KMS-11 (cell line): ENCODE measurements at regions not wholly inside any gene's neighbourhood (a gene's known extent, or its start where the extent isn't known, plus 50 kb on each side); places are given as distances from the start of the nearest gene placed in this dataset.

ENCODE experiments used
- H2AFZ ChIP-seq: fragments of 200-600 bp; sonication (generic); 2 replicates; pipeline ENCODE4 v1.6.1; 2016; ENCODE audit warnings: antibody characterized with exemption, mixed run types, low read depth
- H3K27ac ChIP-seq: fragments of 200-600 bp; sonication (generic); 2 replicates; pipeline ENCODE4 v1.6.1; 2016; ENCODE audit warnings: mild to moderate bottlenecking, mixed run types
- H3K27me3 ChIP-seq: fragments of 200-600 bp; sonication (generic); 2 replicates; pipeline ENCODE4 v1.6.1; 2017; ENCODE audit warnings: mild to moderate bottlenecking, low read depth, mixed run types, moderate library complexity; ENCODE audit not compliant: insufficient read depth
- H3K36me3 ChIP-seq: fragments of 200-600 bp; sonication (generic); 2 replicates; pipeline ENCODE4 v1.6.1; 2017; ENCODE audit warnings: mild to moderate bottlenecking, mixed run types; ENCODE audit not compliant: insufficient read depth
- H3K4me1 ChIP-seq: fragments of 200-600 bp; sonication (generic); 2 replicates; pipeline ENCODE4 v1.6.1; 2016; ENCODE audit warnings: mild to moderate bottlenecking, low read depth, mixed run types; ENCODE audit not compliant: poor library complexity, severe bottlenecking
- H3K4me2 ChIP-seq: fragments of 200-600 bp; sonication (generic); 2 replicates; pipeline ENCODE4 v1.7.0; 2016; ENCODE audit warnings: mild to moderate bottlenecking, mixed run types
- H3K4me3 ChIP-seq: fragments of 200-600 bp; sonication (generic); IDR thresholded peaks from 2 replicates; pipeline ENCODE4 v1.6.1; 2017; ENCODE audit warnings: low read depth, low read length, mixed read lengths; ENCODE audit not compliant: insufficient read depth
- H3K79me2 ChIP-seq: fragments of 200-600 bp; sonication (generic); 2 replicates; pipeline ENCODE4 v1.6.1; 2016; ENCODE audit warnings: low read depth, mixed run types; ENCODE audit not compliant: insufficient read depth
- H3K9ac ChIP-seq: fragments of 200-600 bp; sonication (generic); 2 replicates; pipeline ENCODE4 v1.6.1; 2016; ENCODE audit warnings: mild to moderate bottlenecking, mixed run types
- H4K20me1 ChIP-seq: fragments of 200-600 bp; sonication (generic); 2 replicates; pipeline ENCODE4 v1.6.1; 2016; ENCODE audit warnings: mild to moderate bottlenecking, mixed run types; ENCODE audit not compliant: insufficient read depth
- TF ChIP-seq, protein P1 (sequence below): fragments of 200-600 bp; sonication (generic); conservative IDR thresholded peaks from 2 replicates; pipeline ENCODE4 v1.6.1; 2017; ENCODE audit warnings: low read depth, mild to moderate bottlenecking, antibody characterized with exemption, low read length, moderate library complexity, mixed read lengths

DNA sequence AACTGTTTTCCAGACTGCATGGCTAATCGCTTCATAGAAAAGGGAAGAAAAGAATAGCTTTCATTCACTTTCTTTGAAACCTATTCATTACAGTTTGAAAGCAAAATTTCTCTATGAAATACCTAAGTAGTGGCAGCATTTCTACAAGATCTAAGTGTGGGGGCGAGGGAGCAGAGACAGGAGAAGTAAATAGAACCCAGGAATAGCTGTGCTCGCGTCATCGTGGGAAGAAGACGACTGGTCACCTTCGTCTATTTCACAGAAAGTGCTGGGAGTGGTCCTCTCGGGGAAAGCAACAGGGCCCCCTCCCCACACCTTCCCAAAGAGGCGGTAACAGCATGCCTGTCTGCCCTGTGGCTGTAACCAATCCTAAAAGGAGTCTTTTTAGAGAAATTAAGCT, 169.9 kb upstream of the NOCT start:
- no peak overlapping the region for H3K27ac ChIP-seq
- H2AFZ ChIP-seq, result no peak overlapping the region
- no peak overlapping the region for H3K9ac ChIP-seq
- H4K20me1 ChIP-seq, result no peaks in the 10 kb centered on the region
- H3K4me2 ChIP-seq, result no peak overlapping the region
- H3K36me3 ChIP-seq, result no peaks in the 10 kb centered on the region
- H3K4me3 ChIP-seq, result no peak overlapping the region
- H3K4me1 ChIP-seq, result no peaks in the 10 kb centered on the region
- H3K79me2 ChIP-seq, result no peaks in the 10 kb centered on the region
- H3K27me3 ChIP-seq, result no peaks in the 10 kb centered on the region
- TF ChIP-seq, protein P1, sequence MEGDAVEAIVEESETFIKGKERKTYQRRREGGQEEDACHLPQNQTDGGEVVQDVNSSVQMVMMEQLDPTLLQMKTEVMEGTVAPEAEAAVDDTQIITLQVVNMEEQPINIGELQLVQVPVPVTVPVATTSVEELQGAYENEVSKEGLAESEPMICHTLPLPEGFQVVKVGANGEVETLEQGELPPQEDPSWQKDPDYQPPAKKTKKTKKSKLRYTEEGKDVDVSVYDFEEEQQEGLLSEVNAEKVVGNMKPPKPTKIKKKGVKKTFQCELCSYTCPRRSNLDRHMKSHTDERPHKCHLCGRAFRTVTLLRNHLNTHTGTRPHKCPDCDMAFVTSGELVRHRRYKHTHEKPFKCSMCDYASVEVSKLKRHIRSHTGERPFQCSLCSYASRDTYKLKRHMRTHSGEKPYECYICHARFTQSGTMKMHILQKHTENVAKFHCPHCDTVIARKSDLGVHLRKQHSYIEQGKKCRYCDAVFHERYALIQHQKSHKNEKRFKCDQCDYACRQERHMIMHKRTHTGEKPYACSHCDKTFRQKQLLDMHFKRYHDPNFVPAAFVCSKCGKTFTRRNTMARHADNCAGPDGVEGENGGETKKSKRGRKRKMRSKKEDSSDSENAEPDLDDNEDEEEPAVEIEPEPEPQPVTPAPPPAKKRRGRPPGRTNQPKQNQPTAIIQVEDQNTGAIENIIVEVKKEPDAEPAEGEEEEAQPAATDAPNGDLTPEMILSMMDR, result no peak

DNA sequence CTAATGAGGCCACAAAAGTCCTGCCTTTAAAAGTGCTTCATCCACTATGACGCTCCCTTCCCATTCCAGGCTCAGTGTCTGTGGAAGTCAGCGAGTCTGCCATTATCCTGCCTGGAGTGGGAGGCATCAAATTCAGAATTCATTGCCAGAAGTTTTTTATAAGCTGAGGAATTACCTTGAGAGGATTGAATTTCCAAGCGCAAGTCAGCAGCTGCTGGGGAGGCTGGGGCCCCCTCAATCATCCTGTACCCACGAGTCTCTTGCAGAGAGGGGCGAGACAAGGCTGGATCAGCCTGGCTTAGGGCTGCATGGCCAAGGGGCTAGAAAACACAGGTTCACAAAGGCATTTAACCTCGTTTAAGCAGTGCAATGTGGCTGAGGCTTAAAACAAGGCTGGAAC, 170.5 kb upstream of the NOCT start:
- TF ChIP-seq, protein P1, result no peak
- Histone ChIP-seq H3K27ac (no peak overlapping the region), H3K27me3 (no peaks in the 10 kb centered on the region)

DNA sequence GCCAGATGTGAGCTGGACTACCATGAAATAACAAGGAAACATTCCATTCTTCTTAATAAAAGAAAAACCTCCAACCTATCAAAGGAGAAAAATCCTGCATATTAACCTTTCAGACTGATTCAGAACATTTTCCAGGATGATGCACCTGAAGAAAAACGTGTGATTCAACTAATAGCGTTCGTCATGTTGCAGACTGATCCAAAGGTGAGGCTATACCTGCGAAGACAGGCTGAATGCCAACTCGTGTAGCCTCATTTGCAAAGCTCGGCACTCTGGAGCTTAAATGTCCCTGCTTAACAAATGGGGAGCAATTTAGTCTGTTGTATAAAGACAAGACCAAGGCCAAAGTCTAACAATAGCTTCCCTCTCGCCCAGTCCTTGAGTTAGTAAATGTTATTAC, 172.0 kb upstream of the NOCT start:
- Histone ChIP-seq H3K79me2 (no peaks in the 10 kb centered on the region), H3K4me1 (no peaks in the 10 kb centered on the region), H3K27ac (no peak overlapping the region), H3K36me3 (no peaks in the 10 kb centered on the region), H2AFZ (no peak overlapping the region), H3K4me2 (no peak overlapping the region), H3K27me3 (no peaks in the 10 kb centered on the region), H4K20me1 (no peaks in the 10 kb centered on the region), H3K4me3 (no peak overlapping the region), H3K9ac (no peak overlapping the region)
- TF ChIP-seq, protein P1, result no peak

More for the DNA sequence above, 170.5 kb upstream of the NOCT start:
- Histone ChIP-seq H3K36me3 (no peaks in the 10 kb centered on the region), H4K20me1 (no peaks in the 10 kb centered on the region), H3K9ac (no peak overlapping the region), H2AFZ (no peak overlapping the region), H3K4me3 (no peak overlapping the region), H3K4me1 (no peaks in the 10 kb centered on the region), H3K79me2 (no peaks in the 10 kb centered on the region), H3K4me2 (no peak overlapping the region)

DNA sequence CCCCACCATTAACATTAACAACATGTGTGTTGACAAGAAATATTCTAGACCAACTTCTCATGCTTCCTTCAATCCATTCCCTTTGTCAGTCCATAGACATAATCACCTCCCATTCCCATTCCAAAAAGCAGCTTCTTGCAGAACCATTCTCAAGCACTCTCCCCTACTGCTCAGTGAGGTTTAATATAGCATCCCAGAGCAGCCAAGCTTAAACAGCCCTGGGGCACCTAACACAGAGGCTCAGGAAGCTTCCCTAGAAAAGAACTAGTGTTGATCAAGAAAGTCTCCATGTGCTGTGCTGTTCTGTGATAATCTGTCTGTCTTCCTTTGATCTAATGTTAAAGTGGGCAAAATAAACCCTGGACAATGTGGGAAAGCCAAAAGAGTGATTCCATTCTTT, 174.2 kb upstream of the NOCT start:
- H2AFZ ChIP-seq, result no peak overlapping the region
- H3K4me3 ChIP-seq, result no peak overlapping the region
- TF ChIP-seq, protein P1, result no peak
- no peaks in the 10 kb centered on the region for H3K4me1 ChIP-seq
- H3K36me3 ChIP-seq, result no peaks in the 10 kb centered on the region
- no peaks in the 10 kb centered on the region for H4K20me1 ChIP-seq
- H3K27ac ChIP-seq, result no peak overlapping the region
- H3K4me2 ChIP-seq, result no peak overlapping the region
- no peaks in the 10 kb centered on the region for H3K27me3 ChIP-seq
- no peaks in the 10 kb centered on the region for H3K79me2 ChIP-seq
- no peak overlapping the region for H3K9ac ChIP-seq
